ENCODE measurements at regions not wholly inside any gene's neighbourhood (a gene's known extent, or its start where the extent isn't known, plus 50 kb on each side); places are given as distances from the start of the nearest gene placed in this dataset.

GRCh38 chr3:146967783-146968182 is 362.6 kb upstream of the PLSCR5 start:
- Histone ChIP-seq H3K27ac (no peak overlapping the region), H3K27me3 (no peaks in the 10 kb centered on the region), H3K36me3 (no peaks in the 10 kb centered on the region), H3K4me3 (no peak overlapping the region), H3K4me1 (no peaks in the 10 kb centered on the region), H3K9me3 (no peaks in the 10 kb centered on the region)
- no peak for DNase-seq (ENCODE audit: low spot score in 2 of 2)
- TF ChIP-seq, protein P1, sequence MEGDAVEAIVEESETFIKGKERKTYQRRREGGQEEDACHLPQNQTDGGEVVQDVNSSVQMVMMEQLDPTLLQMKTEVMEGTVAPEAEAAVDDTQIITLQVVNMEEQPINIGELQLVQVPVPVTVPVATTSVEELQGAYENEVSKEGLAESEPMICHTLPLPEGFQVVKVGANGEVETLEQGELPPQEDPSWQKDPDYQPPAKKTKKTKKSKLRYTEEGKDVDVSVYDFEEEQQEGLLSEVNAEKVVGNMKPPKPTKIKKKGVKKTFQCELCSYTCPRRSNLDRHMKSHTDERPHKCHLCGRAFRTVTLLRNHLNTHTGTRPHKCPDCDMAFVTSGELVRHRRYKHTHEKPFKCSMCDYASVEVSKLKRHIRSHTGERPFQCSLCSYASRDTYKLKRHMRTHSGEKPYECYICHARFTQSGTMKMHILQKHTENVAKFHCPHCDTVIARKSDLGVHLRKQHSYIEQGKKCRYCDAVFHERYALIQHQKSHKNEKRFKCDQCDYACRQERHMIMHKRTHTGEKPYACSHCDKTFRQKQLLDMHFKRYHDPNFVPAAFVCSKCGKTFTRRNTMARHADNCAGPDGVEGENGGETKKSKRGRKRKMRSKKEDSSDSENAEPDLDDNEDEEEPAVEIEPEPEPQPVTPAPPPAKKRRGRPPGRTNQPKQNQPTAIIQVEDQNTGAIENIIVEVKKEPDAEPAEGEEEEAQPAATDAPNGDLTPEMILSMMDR (IDR thresholded peaks at IDR 0.05): no peak
- TF ChIP-seq POLR2AphosphoS5 (IDR thresholded peaks at IDR 0.05): no peak
- no peak for TF ChIP-seq EP300 (IDR thresholded peaks at IDR 0.05)
- no peak for TF ChIP-seq POLR2A (IDR thresholded peaks at IDR 0.05)

GRCh38 chr3:146966124-146966523 is 361.0 kb upstream of the PLSCR5 start:
- no peaks in the 10 kb centered on the region for H3K9me3 ChIP-seq
- TF ChIP-seq, protein P1 (IDR thresholded peaks at IDR 0.05): no peak
- TF ChIP-seq POLR2A (IDR thresholded peaks at IDR 0.05) (no peak), EP300 (IDR thresholded peaks at IDR 0.05) (no peak), POLR2AphosphoS5 (IDR thresholded peaks at IDR 0.05) (no peak)
- no peaks in the 10 kb centered on the region for H3K4me1 ChIP-seq
- no peaks in the 10 kb centered on the region for H3K27me3 ChIP-seq
- no peak overlapping the region for H3K27ac ChIP-seq
- 74% methylated on average over 3 of the region's 3 CpGs for WGBS
- no peak overlapping the region for H3K4me3 ChIP-seq
- no peaks in the 10 kb centered on the region for H3K36me3 ChIP-seq
- DNase-seq (ENCODE audit: low spot score in 2 of 2): no peak

- no peak for DNase-seq (ENCODE audit: low spot score in 2 of 2)
- TF ChIP-seq EP300 (IDR thresholded peaks at IDR 0.05) (no peak), POLR2AphosphoS5 (IDR thresholded peaks at IDR 0.05) (no peak), POLR2A (IDR thresholded peaks at IDR 0.05) (no peak)
- TF ChIP-seq, protein P1 (IDR thresholded peaks at IDR 0.05): no peak
- H3K27ac ChIP-seq: no peak overlapping the region
- H3K36me3 ChIP-seq: no peaks in the 10 kb centered on the region
- no peaks in the 10 kb centered on the region for H3K27me3 ChIP-seq
- no peaks in the 10 kb centered on the region for H3K9me3 ChIP-seq
- WGBS: 40% methylated on average over 3 of the region's 3 CpGs
- H3K4me3 ChIP-seq: no peak overlapping the region
- H3K4me1 ChIP-seq: no peaks in the 10 kb centered on the region
Measured at GRCh38 chr3:146953511-146953981, 348.4 kb upstream of the PLSCR5 start.

GRCh38 chr3:146948985-146949384 is 343.8 kb upstream of the PLSCR5 start:
- H3K27me3 ChIP-seq: no peaks in the 10 kb centered on the region
- H3K4me1 ChIP-seq: no peaks in the 10 kb centered on the region
- no peak overlapping the region for H3K4me3 ChIP-seq
- WGBS: 87% methylated on average over 8 of the region's 8 CpGs
- no peaks in the 10 kb centered on the region for H3K36me3 ChIP-seq
- no peak overlapping the region for H3K27ac ChIP-seq
- TF ChIP-seq POLR2A (IDR thresholded peaks at IDR 0.05) (no peak), EP300 (IDR thresholded peaks at IDR 0.05) (no peak), POLR2AphosphoS5 (IDR thresholded peaks at IDR 0.05) (no peak)
- TF ChIP-seq, protein P1 (IDR thresholded peaks at IDR 0.05): no peak
- no peaks in the 10 kb centered on the region for H3K9me3 ChIP-seq
- no peak for DNase-seq (ENCODE audit: low spot score in 2 of 2)

GRCh38 chr3:146948186-146948585 is 343.0 kb upstream of the PLSCR5 start:
- H3K4me1 ChIP-seq: no peaks in the 10 kb centered on the region
- TF ChIP-seq POLR2AphosphoS5 (IDR thresholded peaks at IDR 0.05) (no peak), EP300 (IDR thresholded peaks at IDR 0.05) (no peak), POLR2A (IDR thresholded peaks at IDR 0.05) (no peak)
- TF ChIP-seq, protein P1 (IDR thresholded peaks at IDR 0.05): no peak
- H3K27me3 ChIP-seq: no peaks in the 10 kb centered on the region
- DNase-seq (ENCODE audit: low spot score in 2 of 2): no peak
- H3K27ac ChIP-seq: no peak overlapping the region
- 80% methylated on average over 1 of the region's 1 CpG for whole genome bisulfite sequencing
- no peaks in the 10 kb centered on the region for H3K36me3 ChIP-seq
- H3K4me3 ChIP-seq: no peak overlapping the region
- H3K9me3 ChIP-seq: no peaks in the 10 kb centered on the region

Data from suprapubic skin (tissue), 4 donors.